ENCODE measurements at regions not wholly inside any gene's neighbourhood (a gene's known extent, or its start where the extent isn't known, plus 50 kb on each side); places are given as distances from the start of the nearest gene placed in this dataset.

- TF ChIP-seq CTCF (conservative IDR thresholded peaks at IDR 0.05; ENCODE audit: low read length) (no peak), EZH2phosphoT487 (IDR thresholded peaks at IDR 0.05; ENCODE audit: borderline replicate concordance, low read depth, low read length) (no peak)
Observed at GRCh38 chr5:3933536-3933935, 337.9 kb downstream of the IRX1 start.

All from OCI-LY7 (cell line).